ENCODE measurements at regions not wholly inside any gene's neighbourhood (a gene's known extent, or its start where the extent isn't known, plus 50 kb on each side); places are given as distances from the start of the nearest gene placed in this dataset.

- Histone ChIP-seq H3K4me3 (replicated peaks in 1 of 4; ENCODE audit: control extremely low read depth in 1 of 4, insufficient read depth in 1 of 4, low read depth in 3 of 4, low read length in 4 of 4) (no peak overlapping the region), H4K20me1 (ENCODE audit: control insufficient read depth, extremely low read depth, insufficient read depth, low read length) (no peaks in the 10 kb centered on the region), H2AFZ (ENCODE audit: low read length) (no peak overlapping the region), H3K4me1 (ENCODE audit: control insufficient read depth, extremely low read depth, insufficient read depth, low read length) (no peaks in the 10 kb centered on the region), H3K4me2 (ENCODE audit: extremely low read depth, insufficient read depth, low read length) (no peak overlapping the region), H3K9ac (ENCODE audit: insufficient read depth, low read length) (no peak overlapping the region), H3K27ac (ENCODE audit: insufficient read depth, low read length) (no peak overlapping the region), H3K36me3 (ENCODE audit: control insufficient read depth, insufficient read depth, low read length) (no peaks in the 10 kb centered on the region), H3K79me2 (ENCODE audit: control insufficient read depth, insufficient read depth, low read length) (no peaks in the 10 kb centered on the region), H3K27me3 (ENCODE audit: control insufficient read depth, insufficient read depth, low read length) (no peaks in the 10 kb centered on the region), H3K9me3 (ENCODE audit: control insufficient read depth, insufficient read depth, low read depth, low read length) (no peaks in the 10 kb centered on the region)
- TF ChIP-seq CTCF (conservative IDR thresholded peaks at IDR 0.05 in 1 of 2, IDR thresholded peaks at IDR 0.05 in 1 of 2; ENCODE audit: low read depth in 1 of 2, low read length in 2 of 2) (no peak), EZH2 (IDR thresholded peaks at IDR 0.05; ENCODE audit: low read length, missing control alignments) (no peak)
- DNase-seq (ENCODE audit: low read depth in 2 of 2): no peak
Observed at GRCh38 chr3:159513444-159513843, 475.2 kb upstream of the IL12A start.

GRCh38 chr3:159513867-159514380 is 474.7 kb upstream of the IL12A start:
- no peaks in the 10 kb centered on the region for H3K79me2 ChIP-seq (ENCODE audit: control insufficient read depth, insufficient read depth, low read length)
- no peak overlapping the region for H3K4me3 ChIP-seq (replicated peaks in 1 of 4; ENCODE audit: control extremely low read depth in 1 of 4, insufficient read depth in 1 of 4, low read depth in 3 of 4, low read length in 4 of 4)
- H3K4me1 ChIP-seq (ENCODE audit: control insufficient read depth, extremely low read depth, insufficient read depth, low read length): no peaks in the 10 kb centered on the region
- no peak overlapping the region for H3K4me2 ChIP-seq (ENCODE audit: extremely low read depth, insufficient read depth, low read length)
- no peaks in the 10 kb centered on the region for H3K36me3 ChIP-seq (ENCODE audit: control insufficient read depth, insufficient read depth, low read length)
- DNase-seq (ENCODE audit: low read depth in 2 of 2): peak in 1 of 2 donors; percentile 19
- H4K20me1 ChIP-seq (ENCODE audit: control insufficient read depth, extremely low read depth, insufficient read depth, low read length): no peaks in the 10 kb centered on the region
- H3K9me3 ChIP-seq (ENCODE audit: control insufficient read depth, insufficient read depth, low read depth, low read length): no peaks in the 10 kb centered on the region
- no peaks in the 10 kb centered on the region for H3K27me3 ChIP-seq (ENCODE audit: control insufficient read depth, insufficient read depth, low read length)
- no peak overlapping the region for H3K27ac ChIP-seq (ENCODE audit: insufficient read depth, low read length)
- no peak overlapping the region for H2AFZ ChIP-seq (ENCODE audit: low read length)
- H3K9ac ChIP-seq (ENCODE audit: insufficient read depth, low read length): no peak overlapping the region
- TF ChIP-seq CTCF (conservative IDR thresholded peaks at IDR 0.05 in 1 of 2, IDR thresholded peaks at IDR 0.05 in 1 of 2; ENCODE audit: low read depth in 1 of 2, low read length in 2 of 2) (no peak), EZH2 (IDR thresholded peaks at IDR 0.05; ENCODE audit: low read length, missing control alignments) (no peak)

GRCh38 chr3:159517105-159517504 is 471.5 kb upstream of the IL12A start:
- TF ChIP-seq EZH2 (IDR thresholded peaks at IDR 0.05; ENCODE audit: low read length, missing control alignments) (no peak), CTCF (conservative IDR thresholded peaks at IDR 0.05 in 1 of 2, IDR thresholded peaks at IDR 0.05 in 1 of 2; ENCODE audit: low read depth in 1 of 2, low read length in 2 of 2) (no peak)
- Histone ChIP-seq H3K9ac (ENCODE audit: insufficient read depth, low read length) (no peak overlapping the region), H3K9me3 (ENCODE audit: control insufficient read depth, insufficient read depth, low read depth, low read length) (no peaks in the 10 kb centered on the region), H4K20me1 (ENCODE audit: control insufficient read depth, extremely low read depth, insufficient read depth, low read length) (no peaks in the 10 kb centered on the region), H3K4me3 (replicated peaks in 1 of 4; ENCODE audit: control extremely low read depth in 1 of 4, insufficient read depth in 1 of 4, low read depth in 3 of 4, low read length in 4 of 4) (no peak overlapping the region), H3K27ac (ENCODE audit: insufficient read depth, low read length) (no peak overlapping the region), H3K79me2 (ENCODE audit: control insufficient read depth, insufficient read depth, low read length) (no peaks in the 10 kb centered on the region), H3K4me2 (ENCODE audit: extremely low read depth, insufficient read depth, low read length) (no peak overlapping the region), H3K4me1 (ENCODE audit: control insufficient read depth, extremely low read depth, insufficient read depth, low read length) (no peaks in the 10 kb centered on the region), H3K36me3 (ENCODE audit: control insufficient read depth, insufficient read depth, low read length) (no peaks in the 10 kb centered on the region), H2AFZ (ENCODE audit: low read length) (no peak overlapping the region), H3K27me3 (ENCODE audit: control insufficient read depth, insufficient read depth, low read length) (no peaks in the 10 kb centered on the region)
- DNase-seq (ENCODE audit: low read depth in 2 of 2): no peak
